Nephron (organoid): ENCODE measurements at regions not wholly inside any gene's neighbourhood (a gene's known extent, or its start where the extent isn't known, plus 50 kb on each side); places are given as distances from the start of the nearest gene placed in this dataset.

Experiments used
- H3K27ac Mint-ChIP-seq, 3 experiments: 2 replicates each; pipeline ENCODE4 v1.8.0; 2020; ENCODE audit warnings: mixed read lengths in 3 of 3, mild to moderate bottlenecking in 2 of 3, moderate library complexity in 1 of 3
- H3K27me3 Mint-ChIP-seq: 2 replicates; pipeline ENCODE4 v1.8.0; 2021; ENCODE audit warnings: low read depth, mild to moderate bottlenecking, moderate library complexity, mixed read lengths
- H3K36me3 Mint-ChIP-seq: 2 replicates; pipeline ENCODE4 v1.8.0; 2020; ENCODE audit warnings: low read depth, mixed read lengths
- H3K4me1 Mint-ChIP-seq: 2 replicates; pipeline ENCODE4 v1.8.0; 2020; ENCODE audit warnings: mixed read lengths
- H3K4me3 Mint-ChIP-seq, 3 experiments: 2 replicates each; pipeline ENCODE4 v1.8.0; 2020; ENCODE audit warnings: mild to moderate bottlenecking in 3 of 3, mixed read lengths in 3 of 3, moderate library complexity in 2 of 3
- H3K9me3 Mint-ChIP-seq: 2 replicates; pipeline ENCODE4 v1.8.0; 2020; ENCODE audit warnings: mixed read lengths
- CTCF ChIP-seq, 3 experiments: fragments of 200-600 bp; sonication (generic); IDR thresholded peaks; one replicate each; pipeline ENCODE4 v1.5.0; 2021; ENCODE audit warnings: antibody characterized with exemption in 3 of 3; ENCODE audit not compliant: unreplicated experiment in 3 of 3

GRCh38 chr6:14582749-14583148 is 465.2 kb downstream of the CD83 start:
- no peak overlapping the region for H3K4me3 Mint-ChIP-seq
- TF ChIP-seq CTCF (IDR thresholded peaks at IDR 0.05; ENCODE audit: unreplicated experiment in 3 of 3) = no peak
- H3K36me3 Mint-ChIP-seq = no peaks in the 10 kb centered on the region
- no peaks in the 10 kb centered on the region for H3K27me3 Mint-ChIP-seq
- peaks cover 5% of the 10 kb centered on the region for H3K4me1 Mint-ChIP-seq
- no peak overlapping the region for H3K27ac Mint-ChIP-seq
- H3K9me3 Mint-ChIP-seq = no peaks in the 10 kb centered on the region

- Mint-ChIP-seq H3K4me1 (peaks cover 5% of the 10 kb centered on the region), H3K27ac (no peak overlapping the region), H3K36me3 (no peaks in the 10 kb centered on the region), H3K9me3 (no peaks in the 10 kb centered on the region), H3K27me3 (no peaks in the 10 kb centered on the region), H3K4me3 (no peak overlapping the region)
- TF ChIP-seq CTCF (IDR thresholded peaks at IDR 0.05; ENCODE audit: unreplicated experiment in 3 of 3) = no peak
Measured at GRCh38 chr6:14583826-14584225, 466.3 kb downstream of the CD83 start.

DNA sequence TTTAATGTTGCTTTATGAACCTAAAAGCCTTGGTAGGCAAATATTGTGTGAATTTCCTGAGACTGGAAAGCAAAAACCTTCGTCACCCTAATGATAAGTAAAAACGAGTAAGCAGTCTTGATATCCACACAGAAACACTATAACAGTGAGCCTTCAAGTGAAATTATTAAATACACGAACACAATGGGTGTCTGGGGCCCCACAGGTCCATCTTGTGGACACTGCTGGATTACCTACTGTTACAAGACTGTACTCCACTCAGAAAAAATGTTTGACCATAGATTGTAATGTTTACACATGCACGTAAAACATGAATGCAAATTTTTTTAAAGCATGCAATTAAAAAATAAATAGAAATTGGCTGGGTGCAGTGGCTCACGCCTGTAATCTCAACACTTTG is 466.9 kb downstream of the CD83 start:
- H3K36me3 Mint-ChIP-seq = no peaks in the 10 kb centered on the region
- no peak overlapping the region for H3K27ac Mint-ChIP-seq
- no peak overlapping the region for H3K4me3 Mint-ChIP-seq
- peaks cover 5% of the 10 kb centered on the region for H3K4me1 Mint-ChIP-seq
- no peak for TF ChIP-seq CTCF (IDR thresholded peaks at IDR 0.05; ENCODE audit: unreplicated experiment in 3 of 3)
- no peaks in the 10 kb centered on the region for H3K27me3 Mint-ChIP-seq
- peaks cover 1% of the 10 kb centered on the region for H3K9me3 Mint-ChIP-seq

GRCh38 chr6:14585689-14586088 is 468.1 kb downstream of the CD83 start:
- no peak overlapping the region for H3K4me3 Mint-ChIP-seq
- TF ChIP-seq CTCF (IDR thresholded peaks at IDR 0.05; ENCODE audit: unreplicated experiment in 3 of 3) = no peak
- no peaks in the 10 kb centered on the region for H3K36me3 Mint-ChIP-seq
- H3K27me3 Mint-ChIP-seq = no peaks in the 10 kb centered on the region
- H3K27ac Mint-ChIP-seq = no peak overlapping the region
- peaks cover 5% of the 10 kb centered on the region for H3K4me1 Mint-ChIP-seq
- peaks cover 3% of the 10 kb centered on the region for H3K9me3 Mint-ChIP-seq

DNA sequence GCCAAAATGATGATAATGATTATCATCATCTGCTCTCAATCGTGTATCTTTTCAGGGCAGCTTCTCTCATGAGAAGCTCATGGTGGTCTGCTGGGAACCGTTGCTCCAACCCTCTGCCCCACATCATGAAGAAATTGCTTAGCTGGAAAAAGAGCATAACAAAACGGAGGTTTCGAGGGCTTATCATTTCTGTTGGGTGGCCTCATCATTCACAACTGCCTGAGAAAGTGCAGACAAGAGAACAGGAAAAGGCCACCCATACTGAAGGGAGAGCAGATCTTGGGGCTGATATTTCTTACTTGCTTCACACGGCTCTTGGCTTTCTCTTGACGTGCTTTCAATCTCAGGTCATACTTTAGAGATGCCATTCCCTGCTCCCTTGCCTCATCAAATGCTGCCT is 471.6 kb downstream of the CD83 start:
- Mint-ChIP-seq H3K4me3 (no peak overlapping the region), H3K36me3 (no peaks in the 10 kb centered on the region), H3K27ac (no peak overlapping the region), H3K9me3 (peaks cover 3% of the 10 kb centered on the region), H3K4me1 (peaks cover 5% of the 10 kb centered on the region), H3K27me3 (no peaks in the 10 kb centered on the region)
- no peak for TF ChIP-seq CTCF (IDR thresholded peaks at IDR 0.05; ENCODE audit: unreplicated experiment in 3 of 3)

DNA sequence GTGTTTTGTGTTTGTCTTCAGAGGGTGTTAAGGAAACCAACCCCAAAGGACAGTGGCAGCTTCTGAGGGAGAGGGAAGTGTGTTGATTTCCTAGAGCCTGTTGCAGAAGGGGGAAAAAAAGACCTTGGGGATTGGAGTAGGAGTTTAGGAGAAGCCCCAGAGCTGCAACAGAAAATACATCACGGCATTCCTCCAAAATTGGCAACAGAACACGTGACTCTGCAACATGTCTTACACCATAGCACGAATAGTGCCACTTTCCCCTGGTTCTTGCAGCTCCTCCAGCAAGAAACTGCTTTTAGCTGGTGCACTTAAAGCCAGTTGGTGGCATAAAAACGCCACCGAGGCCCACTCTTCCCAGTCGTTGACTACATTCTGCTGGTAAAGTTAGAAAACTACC is 473.0 kb downstream of the CD83 start:
- H3K9me3 Mint-ChIP-seq = peaks cover 3% of the 10 kb centered on the region
- H3K4me1 Mint-ChIP-seq = peaks cover 5% of the 10 kb centered on the region
- no peaks in the 10 kb centered on the region for H3K36me3 Mint-ChIP-seq
- no peaks in the 10 kb centered on the region for H3K27me3 Mint-ChIP-seq
- no peak overlapping the region for H3K4me3 Mint-ChIP-seq
- no peak for TF ChIP-seq CTCF (IDR thresholded peaks at IDR 0.05; ENCODE audit: unreplicated experiment in 3 of 3)
- no peak overlapping the region for H3K27ac Mint-ChIP-seq
